Dermis microvascular lymphatic vessel endothelial cell (primary cell): ENCODE measurements at regions not wholly inside any gene's neighbourhood (a gene's known extent, or its start where the extent isn't known, plus 50 kb on each side); places are given as distances from the start of the nearest gene placed in this dataset.

Source experiments
- DNase-seq, 2 donors: peaks; one replicate each; pipeline versions ENCODE4 v3.0.0 to v3.0.0-alpha.2; 2010; ENCODE audit warnings: low read depth in 2 of 2

DNA sequence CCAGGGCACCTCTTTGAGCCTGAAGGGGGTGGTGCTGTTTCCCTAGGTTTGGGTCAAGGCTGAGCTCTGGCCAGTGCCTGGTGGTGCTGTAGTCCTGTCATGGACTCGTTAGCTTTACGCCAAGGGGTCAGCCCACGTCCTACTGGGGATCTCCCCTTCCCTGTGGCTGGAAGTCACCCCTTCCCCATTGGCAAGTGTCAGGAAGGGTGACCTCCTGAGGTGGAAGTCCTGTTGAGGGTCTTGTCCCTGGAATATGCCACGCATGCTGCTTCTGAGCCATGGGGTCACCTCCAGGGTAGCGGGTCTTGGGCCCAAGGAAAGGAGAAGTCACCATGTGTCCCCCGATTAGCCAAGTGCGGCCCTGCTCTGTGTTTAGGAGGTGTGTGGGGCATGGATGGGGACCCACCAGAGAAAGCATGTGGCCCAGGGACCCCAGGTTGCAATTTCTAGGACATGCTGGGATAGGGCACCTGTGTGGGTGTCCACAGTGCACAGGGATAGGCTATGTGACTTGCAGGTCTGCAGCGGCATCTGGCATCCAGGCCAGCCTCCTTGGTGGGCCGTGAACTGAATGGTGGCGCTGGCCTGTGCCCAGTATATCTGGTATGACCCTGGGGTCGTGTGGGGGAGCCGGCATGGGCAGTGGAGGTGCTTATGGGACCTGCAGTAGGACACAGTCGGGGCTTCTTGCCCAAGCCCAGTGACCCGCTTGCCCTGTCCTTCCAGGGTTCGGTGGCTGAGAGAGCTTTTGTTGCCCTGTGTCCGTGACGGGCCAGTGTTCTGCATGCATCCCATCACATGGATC lies 226.7 kb downstream of the SNRPN start:
- no peak for DNase-seq

GRCh38 chr15:25182098-25182478 lies 227.3 kb downstream of the SNRPN start:
- DNase-seq, result no peak

- DNase-seq, result no peak
Observed at GRCh38 chr15:25182736-25183445, 228.1 kb downstream of the SNRPN start.

- DNase-seq, result no peak
Observed at GRCh38 chr15:25183581-25184251, 228.9 kb downstream of the SNRPN start.

DNA sequence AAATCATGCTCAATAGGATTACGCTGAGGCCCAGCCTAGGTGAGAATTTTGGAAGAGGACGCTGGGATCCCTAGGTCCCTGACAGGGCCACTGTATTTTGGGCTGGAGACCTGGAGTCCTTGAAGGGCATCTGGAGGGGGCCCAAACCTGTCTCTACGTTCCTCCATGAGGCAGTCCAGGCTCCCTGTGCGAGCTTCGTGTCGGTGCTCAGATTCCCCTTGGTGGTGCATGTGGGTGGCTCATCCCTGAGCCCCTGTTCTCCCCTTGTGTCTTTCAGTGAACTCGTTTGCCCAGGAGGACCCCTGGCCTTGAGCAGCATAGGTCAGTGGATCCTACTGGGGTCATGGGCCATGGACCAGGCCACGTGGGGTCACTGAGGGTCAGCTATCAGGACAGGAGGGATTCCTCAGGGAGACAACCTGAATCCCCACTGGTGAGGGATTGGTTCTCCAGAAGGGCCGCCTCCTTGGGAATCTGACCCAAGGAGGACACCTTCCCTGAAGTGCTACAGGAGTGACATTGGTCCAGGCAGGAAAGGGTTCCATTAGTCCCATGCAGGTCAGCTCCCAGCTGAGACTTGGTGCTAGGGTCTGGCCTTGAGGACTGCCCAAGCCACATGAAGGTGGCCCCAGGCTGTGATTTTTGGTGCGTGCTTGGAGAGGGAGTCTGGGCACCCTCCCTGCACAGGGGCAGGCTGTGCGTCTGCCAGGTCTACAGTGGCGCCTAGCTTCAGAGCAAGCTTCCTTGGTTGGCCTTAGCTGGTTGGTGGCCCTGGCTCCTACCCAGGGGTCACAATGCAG lies 229.8 kb downstream of the SNRPN start:
- DNase-seq, result no peak

DNA sequence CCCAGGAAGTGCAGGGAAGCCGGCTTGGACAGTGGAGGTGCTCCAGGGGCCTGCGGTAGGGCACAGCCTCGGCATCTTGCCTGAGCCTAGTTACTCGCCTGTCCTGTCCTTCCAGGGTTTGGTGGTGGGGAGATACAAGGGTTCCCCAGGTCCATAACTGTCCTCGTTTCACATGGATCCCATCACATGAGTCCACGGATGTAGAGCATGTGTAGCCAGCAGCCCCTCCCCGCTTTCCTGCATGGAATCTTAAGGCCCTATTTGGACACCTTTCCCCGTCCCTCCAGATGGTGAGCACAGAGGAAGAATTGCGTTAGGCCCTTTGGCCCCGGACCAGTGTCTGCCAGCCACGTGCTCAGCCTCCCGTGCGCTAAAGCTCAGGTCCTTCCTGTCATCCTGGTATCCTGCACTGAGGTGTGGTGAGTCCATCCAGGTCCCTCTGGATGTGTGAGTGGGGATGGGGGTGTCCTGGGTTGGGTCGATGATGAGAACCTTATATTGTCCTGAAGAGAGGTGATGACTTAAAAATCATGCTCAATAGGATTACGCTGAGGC lies 230.4 kb downstream of the SNRPN start:
- no peak for DNase-seq

DNA sequence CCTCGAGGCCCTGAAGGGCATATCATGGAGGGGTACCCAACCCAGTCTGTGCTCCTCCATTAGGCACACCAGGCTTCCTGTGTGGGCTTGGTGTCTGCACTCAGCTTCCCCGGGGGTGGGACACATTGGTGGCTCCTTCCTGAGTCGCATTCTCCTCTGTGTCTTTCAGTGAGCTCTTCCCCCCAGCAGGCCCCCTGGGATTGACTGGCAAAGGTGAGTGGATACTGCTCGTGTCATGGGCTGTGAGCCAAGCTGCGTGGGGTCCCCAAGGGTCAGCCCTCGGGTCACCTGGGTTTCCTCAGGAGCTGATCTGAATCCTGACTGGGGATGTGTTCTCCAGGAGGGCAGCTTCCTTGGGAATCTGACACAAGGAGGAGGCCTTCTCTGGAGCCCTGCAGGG lies 231.0 kb downstream of the SNRPN start:
- no peak for DNase-seq

GRCh38 chr15:25186411-25186810 lies 231.6 kb downstream of the SNRPN start:
- no peak for DNase-seq

DNA sequence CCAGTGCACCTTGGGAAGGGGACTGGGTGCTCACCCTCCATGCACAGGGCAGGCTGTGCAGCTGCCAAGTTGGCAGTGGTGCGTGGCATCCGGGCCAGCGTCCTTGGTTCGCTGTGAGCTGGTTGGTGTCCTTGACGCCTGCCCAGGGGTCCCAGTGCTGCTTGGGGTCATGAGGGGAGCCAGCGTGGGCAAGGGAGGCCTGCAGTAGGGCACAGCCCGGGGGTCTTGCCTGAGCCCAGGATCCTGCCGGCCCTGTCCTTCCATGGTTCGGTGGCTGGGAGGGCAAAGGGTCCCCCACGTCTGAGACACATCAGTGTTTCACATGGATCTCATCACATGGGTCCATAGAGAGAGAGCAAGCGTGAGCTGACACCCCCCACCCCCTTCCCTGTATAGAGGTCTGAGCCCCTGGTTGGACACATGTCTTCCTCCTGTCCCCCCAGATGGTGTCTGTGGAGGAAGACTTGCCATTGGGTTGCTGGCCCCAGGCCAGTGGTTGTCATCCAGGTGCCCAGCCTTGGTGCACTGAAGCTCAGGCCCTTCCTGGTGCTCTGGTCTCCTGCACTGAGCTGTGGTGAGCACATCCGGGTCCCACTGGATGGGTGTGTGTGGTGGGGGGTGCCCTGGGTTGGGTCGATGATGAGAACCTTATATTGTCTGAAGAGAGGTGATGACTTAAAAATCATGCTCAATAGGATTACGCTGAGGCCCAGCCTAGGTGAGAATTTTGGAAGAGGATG lies 232.3 kb downstream of the SNRPN start:
- no peak for DNase-seq

DNA sequence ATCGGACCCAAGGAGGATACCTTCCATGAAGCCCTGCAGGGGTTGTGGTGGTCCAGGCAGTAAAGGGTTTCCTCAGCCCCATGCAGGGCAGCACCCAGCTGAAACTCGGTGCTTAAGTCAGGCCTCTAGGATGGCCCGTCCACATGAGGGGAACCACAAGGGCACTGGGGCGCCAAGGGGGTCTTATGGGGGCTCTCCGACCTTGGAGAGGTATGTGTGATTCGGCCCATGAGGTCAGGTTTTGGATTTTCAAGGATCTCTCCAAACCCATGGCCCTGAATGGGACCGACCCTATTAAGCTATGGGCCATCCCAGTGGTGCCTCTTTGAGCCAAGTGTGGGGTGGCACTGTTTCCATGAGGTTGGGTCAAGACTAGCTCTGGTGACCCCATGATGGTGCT lies 233.3 kb downstream of the SNRPN start:
- no peak for DNase-seq

DNA sequence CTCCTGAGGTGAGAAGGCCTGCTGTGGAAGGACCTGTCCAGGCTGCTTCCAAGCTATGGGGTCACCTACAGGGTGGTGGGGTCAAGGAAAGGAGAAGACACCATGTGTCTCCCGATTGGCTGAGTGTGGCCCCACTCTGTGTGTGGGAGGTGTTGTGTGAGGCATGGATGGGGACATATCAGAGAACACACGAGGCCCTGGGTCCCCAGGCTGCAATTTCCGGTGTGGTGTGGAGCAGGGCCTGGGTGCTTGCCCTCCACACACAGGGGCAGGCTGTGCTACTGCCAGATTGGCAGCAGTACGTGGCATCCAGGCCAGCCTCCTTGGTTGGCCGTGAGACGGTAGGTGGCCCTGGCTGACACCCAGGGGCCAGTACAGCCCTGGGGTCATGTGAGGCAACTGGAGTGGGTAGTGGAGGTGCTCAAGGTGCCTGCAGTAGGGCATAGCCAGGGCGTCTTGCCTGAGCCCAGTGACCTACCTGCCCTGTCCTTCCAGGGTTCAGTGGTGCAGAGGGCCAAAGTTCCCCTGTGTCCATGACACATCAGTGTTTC lies 233.8 kb downstream of the SNRPN start:
- DNase-seq, result no peak

- DNase-seq, result no peak
Observed at GRCh38 chr15:25189551-25189950, 234.8 kb downstream of the SNRPN start.

DNA sequence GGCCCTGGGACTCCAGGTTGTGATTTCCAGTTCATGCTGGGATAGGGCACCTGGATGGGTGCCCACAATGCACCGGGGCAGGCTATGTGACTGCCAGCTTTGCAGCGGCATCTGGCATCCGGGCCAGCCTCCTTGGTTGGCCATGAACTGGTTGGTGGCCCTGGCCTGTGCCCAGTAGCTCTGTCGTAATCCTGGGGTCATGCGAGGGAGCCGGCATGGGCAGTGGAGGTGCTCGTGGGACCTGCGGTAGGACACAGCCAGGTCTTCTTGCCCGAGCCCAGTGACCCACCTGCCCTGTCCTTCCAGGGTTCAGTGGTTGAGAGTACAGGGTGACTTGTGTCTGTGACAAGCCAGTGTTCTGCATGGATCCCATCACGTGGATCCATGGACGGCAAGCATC lies 237.9 kb downstream of the SNRPN start:
- DNase-seq, result no peak

GRCh38 chr15:25207369-25207768 lies 231.5 kb downstream of the UBE3A start:
- no peak for DNase-seq

DNA sequence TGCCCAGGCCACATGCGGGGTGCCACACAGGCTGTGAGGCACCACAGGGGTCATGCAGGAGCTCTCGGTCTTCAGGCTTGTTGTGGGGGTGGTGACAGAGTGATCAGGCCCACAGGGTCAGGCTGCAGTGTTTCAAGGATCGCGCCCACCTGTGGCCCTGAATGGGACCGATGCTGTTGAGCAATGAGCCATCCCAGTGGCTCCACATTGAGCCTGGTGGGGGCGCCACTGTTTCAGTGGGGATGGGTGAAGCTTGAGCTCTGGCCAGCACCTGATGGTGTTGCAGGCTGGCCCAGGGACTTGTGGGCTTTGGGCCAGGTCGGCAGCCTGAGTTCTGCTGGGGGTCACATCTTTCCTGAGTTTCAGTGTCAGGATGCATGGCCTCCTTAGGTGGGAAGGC lies 230.1 kb downstream of the UBE3A start:
- DNase-seq, result no peak

DNA sequence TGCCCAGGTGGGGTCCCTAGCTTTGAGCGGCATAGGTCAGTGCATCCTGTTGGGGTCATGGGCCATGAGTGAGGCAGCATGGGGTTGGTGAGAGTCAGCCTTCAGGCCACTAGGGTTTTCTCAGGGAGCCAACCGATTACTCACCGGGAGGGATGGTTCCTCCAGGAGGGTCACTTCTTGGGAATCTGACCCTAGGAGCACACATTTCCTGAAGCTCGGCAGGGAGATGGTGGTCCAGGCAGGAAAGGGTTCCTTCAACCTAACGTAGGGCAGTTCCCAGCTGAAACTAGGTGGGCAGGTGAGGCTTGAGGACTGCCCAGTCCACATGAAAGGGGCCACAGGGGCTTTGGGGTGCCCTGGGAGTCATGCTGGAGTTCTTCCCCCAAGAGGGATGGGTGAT lies 218.0 kb downstream of the UBE3A start:
- no peak for DNase-seq

- no peak for DNase-seq
Observed at GRCh38 chr15:25224396-25224795, 214.4 kb downstream of the UBE3A start.

DNA sequence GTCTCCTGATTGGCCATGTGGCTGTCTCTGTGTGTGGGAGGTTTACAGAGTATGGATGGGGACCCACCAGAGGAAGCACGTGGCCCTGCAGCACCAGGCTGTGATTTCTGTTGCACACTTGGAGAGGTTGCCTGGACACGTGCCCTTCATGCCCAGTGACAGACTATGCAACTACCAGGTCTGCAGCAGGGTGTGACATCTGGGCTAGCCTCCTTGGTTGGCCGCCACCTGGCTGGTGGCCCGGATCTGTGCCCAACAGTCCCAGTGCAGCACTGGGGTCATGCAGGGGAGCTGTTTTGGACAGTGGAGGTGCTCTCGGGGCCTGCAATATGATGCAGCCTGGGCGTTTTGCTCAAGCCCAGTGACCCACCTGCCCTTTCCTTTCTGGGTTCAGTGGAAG lies 212.5 kb downstream of the UBE3A start:
- DNase-seq, result no peak

DNA sequence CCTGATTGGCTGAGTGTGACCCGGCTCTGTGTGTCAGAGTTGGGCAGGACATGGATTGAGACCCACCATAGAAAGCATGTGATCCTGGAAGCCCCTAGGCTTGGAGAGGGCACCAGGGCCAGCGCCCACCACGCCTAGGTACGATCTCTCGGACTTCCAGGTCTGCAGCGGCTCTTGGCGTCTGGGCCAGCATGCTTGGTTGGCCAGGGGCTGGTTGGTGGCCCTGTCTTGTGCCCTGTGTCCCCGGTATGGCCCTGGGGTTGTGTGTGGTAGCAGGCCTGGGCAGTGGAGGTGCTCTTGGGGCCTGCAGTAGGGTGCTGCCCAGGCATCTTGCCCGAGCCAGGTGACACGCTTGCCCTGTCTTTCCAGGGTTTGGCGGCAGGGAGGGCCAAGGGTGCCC lies 210.6 kb downstream of the UBE3A start:
- DNase-seq, result no peak

GRCh38 chr15:25230442-25230841 lies 208.4 kb downstream of the UBE3A start:
- no peak for DNase-seq
